ENCODE measurements at regions not wholly inside any gene's neighbourhood (a gene's known extent, or its start where the extent isn't known, plus 50 kb on each side); places are given as distances from the start of the nearest gene placed in this dataset.

DNA sequence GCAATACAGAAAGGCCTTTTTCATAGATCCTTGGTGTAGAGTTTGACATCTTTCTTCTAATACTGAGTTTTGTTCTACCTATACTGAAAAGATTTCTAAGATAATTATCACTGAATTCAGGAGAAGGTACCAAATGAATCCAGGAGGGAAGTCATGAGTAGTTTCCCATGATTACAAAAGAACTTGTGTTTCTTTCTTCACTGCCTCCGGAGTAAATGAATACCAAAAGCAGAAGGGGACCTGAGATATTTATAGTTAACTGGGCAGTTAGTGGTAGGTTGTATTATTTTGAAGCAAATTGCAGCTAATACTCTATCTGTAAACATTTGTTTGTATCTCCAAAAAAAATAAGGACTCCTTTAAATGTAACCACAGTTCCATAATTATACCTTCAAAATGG lies 175.4 kb downstream of the SUCNR1 start:
- intact Hi-C loops (cut with DNase I), result no loop called here
- ATAC-seq (no peak), DNase-seq (no peak), FAIRE-seq (no peak)
- no peaks in the 10 kb centered on the region for H3K27me3 ChIP-seq
- H3K9me3 ChIP-seq, result no peaks in the 10 kb centered on the region
- no peak overlapping the region for H3K4me3 ChIP-seq
- TF ChIP-seq, protein P1, sequence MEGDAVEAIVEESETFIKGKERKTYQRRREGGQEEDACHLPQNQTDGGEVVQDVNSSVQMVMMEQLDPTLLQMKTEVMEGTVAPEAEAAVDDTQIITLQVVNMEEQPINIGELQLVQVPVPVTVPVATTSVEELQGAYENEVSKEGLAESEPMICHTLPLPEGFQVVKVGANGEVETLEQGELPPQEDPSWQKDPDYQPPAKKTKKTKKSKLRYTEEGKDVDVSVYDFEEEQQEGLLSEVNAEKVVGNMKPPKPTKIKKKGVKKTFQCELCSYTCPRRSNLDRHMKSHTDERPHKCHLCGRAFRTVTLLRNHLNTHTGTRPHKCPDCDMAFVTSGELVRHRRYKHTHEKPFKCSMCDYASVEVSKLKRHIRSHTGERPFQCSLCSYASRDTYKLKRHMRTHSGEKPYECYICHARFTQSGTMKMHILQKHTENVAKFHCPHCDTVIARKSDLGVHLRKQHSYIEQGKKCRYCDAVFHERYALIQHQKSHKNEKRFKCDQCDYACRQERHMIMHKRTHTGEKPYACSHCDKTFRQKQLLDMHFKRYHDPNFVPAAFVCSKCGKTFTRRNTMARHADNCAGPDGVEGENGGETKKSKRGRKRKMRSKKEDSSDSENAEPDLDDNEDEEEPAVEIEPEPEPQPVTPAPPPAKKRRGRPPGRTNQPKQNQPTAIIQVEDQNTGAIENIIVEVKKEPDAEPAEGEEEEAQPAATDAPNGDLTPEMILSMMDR (IDR thresholded peaks at IDR 0.05), result no peak
- no peaks in the 10 kb centered on the region for H3K4me1 ChIP-seq
- H3K36me3 ChIP-seq, result no peaks in the 10 kb centered on the region
- H3K27ac ChIP-seq, result no peak overlapping the region
- WGBS, 2 donors, result 59 to 62% methylated on average over 1 of the region's 1 CpG

DNA sequence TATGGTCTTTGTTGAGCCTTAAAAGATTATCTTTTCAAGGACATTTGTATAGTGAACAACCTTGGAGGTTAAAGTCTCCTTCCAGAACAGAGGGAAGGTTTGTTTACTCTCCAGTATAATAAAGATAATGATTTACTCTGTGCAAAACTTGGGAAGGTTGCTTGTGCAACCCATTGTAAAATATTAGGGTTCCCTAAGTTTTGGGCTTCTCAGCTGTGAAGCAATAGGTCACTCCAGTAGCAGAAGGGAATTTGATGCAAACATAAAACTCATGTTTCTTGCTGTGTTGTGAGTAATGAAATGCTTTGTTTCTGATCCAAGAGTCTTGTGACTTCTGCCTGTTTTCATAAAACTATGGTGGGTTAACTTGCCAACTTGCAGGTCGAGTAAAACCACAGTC lies 177.5 kb downstream of the SUCNR1 start:
- Histone ChIP-seq H3K4me1 (no peaks in the 10 kb centered on the region), H3K36me3 (no peaks in the 10 kb centered on the region), H3K9me3 (no peaks in the 10 kb centered on the region), H3K27ac (no peak overlapping the region), H3K4me3 (no peak overlapping the region), H3K27me3 (no peaks in the 10 kb centered on the region)
- ATAC-seq (no peak), DNase-seq (no peak), FAIRE-seq (no peak)
- intact Hi-C loops (cut with DNase I), result no loop called here
- 60 to 63% methylated on average over 1 of the region's 1 CpG for WGBS, 2 donors
- TF ChIP-seq, protein P1 (IDR thresholded peaks at IDR 0.05), result no peak

DNA sequence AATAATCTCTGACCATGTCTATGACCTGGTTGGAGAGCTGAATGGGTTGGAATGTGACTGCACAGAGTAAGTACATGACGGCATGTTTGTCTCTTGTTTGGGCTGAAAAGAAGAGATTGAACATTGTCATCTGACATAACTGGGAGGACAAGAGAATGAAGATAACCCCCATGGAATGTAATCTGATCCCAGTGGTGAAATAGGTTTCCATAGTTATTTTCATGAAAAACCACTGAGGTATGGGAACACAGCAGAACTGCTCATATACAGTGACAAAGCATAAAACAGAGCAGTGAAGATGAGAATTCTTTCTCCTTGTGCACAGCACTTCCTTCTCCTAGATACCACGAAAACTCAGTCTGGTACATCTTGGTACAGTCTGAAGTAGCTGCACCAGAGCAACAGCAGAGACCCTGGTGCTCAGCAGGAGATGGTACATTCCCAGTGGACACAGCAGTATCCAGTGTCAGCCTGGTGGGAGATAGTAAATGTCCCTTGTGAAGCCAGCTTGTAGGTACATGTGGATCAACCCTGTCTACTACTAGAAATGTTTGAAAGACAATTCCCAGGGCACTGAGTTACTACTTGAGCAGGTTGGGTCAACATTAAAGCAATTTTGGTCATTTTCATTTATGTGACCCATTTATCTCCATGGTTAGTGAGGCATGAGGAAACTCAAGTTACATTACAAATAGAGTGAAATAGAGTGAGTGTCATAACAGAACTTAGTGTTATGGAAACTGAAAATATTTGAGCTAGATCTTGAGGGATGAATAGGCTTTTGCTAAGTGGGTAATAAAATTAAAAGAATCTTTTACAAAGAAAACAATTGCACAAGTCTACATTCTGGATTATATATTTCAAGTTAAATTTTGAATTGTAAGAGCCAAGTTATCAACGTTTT lies 178.3 kb downstream of the SUCNR1 start:
- H3K27ac ChIP-seq, result no peak overlapping the region
- FAIRE-seq, result no peak

DNA sequence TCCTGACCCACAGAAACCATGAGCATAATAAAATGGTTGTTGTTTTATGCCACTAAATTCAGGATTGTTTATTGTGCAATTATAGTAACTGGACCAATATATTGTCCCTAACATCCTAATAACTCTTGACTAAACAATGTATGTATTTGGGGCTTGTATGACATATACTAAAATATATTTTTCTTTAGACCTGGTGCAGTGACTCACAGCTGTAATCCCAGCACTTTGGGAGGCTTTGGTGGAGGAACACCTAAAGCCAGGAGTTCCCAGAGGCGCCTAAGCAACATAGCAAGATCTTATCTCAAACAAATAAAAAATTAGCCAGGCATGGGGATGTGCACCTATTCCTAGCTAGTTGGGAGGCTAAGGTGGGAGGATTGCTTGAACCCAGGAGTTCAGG lies 180.4 kb downstream of the SUCNR1 start:
- intact Hi-C loops (cut with DNase I), result no loop called here
- no peak for DNase-seq
- Histone ChIP-seq H3K4me3 (no peak overlapping the region), H3K27ac (no peak overlapping the region), H3K27me3 (no peaks in the 10 kb centered on the region), H3K4me1 (no peaks in the 10 kb centered on the region), H3K9me3 (no peaks in the 10 kb centered on the region), H3K36me3 (no peaks in the 10 kb centered on the region)
- 88 to 97% methylated on average over 1 of the region's 1 CpG for WGBS, 2 donors
- ATAC-seq, result no peak
- no peak for FAIRE-seq
- TF ChIP-seq, protein P1 (IDR thresholded peaks at IDR 0.05), result no peak

More for the DNA sequence above, 178.3 kb downstream of the SUCNR1 start:
- ATAC-seq, result no peak
- Histone ChIP-seq H3K4me1 (no peaks in the 10 kb centered on the region), H3K36me3 (no peaks in the 10 kb centered on the region), H3K4me3 (no peak overlapping the region), H3K27me3 (no peaks in the 10 kb centered on the region), H3K9me3 (no peaks in the 10 kb centered on the region)
- TF ChIP-seq, protein P1 (IDR thresholded peaks at IDR 0.05), result no peak
- 68 to 69% methylated on average over 3 of the region's 3 CpGs for WGBS, 2 donors
- DNase-seq, result no peak
- intact Hi-C loops (cut with DNase I), result no loop called here

DNA sequence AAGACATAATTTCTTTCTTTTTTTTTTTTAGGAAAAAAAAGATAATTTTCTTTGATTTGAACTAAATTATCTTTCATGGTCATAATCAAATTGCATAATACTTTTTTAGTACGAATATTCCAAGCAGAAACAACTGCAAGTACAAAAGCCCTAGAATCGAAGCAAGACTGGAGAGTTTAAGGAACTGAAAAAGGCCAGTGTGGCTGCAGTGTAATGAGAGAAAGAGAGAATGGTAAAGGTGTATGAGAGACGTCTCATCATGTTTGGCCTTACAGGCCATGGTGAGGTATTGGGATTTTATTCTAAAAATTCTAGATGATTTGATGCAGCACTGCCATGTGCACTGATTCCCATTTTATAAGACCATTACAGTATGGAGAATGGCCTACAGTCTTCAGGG lies 180.9 kb downstream of the SUCNR1 start:
- Histone ChIP-seq H3K27me3 (no peaks in the 10 kb centered on the region), H3K27ac (no peak overlapping the region), H3K9me3 (no peaks in the 10 kb centered on the region), H3K4me3 (no peak overlapping the region), H3K4me1 (no peaks in the 10 kb centered on the region), H3K36me3 (no peaks in the 10 kb centered on the region)
- ATAC-seq, result no peak
- TF ChIP-seq, protein P1 (IDR thresholded peaks at IDR 0.05), result no peak
- intact Hi-C loops (cut with DNase I), result no loop called here
- 70 to 78% methylated on average over 3 of the region's 3 CpGs for WGBS, 2 donors
- DNase-seq, result no peak
- no peak for FAIRE-seq
